HL-60 (cell line): ENCODE measurements at regions not wholly inside any gene's neighbourhood (a gene's known extent, or its start where the extent isn't known, plus 50 kb on each side); places are given as distances from the start of the nearest gene placed in this dataset.

Experiments used
- DNase-seq, 2 experiments: peaks; one replicate each; pipeline ENCODE4 v3.0.0-alpha.2; 2010 to 2020; ENCODE audit warnings: low read depth in 1 of 2, low spot score in 1 of 2
- H3K27ac ChIP-seq: fragments of 250-450 bp; sonication (Bioruptor Pico); replicated peaks from 2 replicates; pipeline ENCODE4 v1.5.1; 2020; ENCODE audit warnings: mild to moderate bottlenecking, moderate library complexity
- H3K27me3 ChIP-seq: fragments of 250-450 bp; sonication (Bioruptor Pico); 2 replicates; pipeline ENCODE4 v1.5.1; 2021; ENCODE audit warnings: mild to moderate bottlenecking, moderate library complexity; ENCODE audit not compliant: insufficient read depth, poor library complexity, severe bottlenecking
- H3K4me3 ChIP-seq: replicated peaks from 2 replicates; pipeline ENCODE4 v1.5.1; 2011; ENCODE audit warnings: mild to moderate bottlenecking, control low read depth, low read length; ENCODE audit not compliant: insufficient read depth
- CTCF ChIP-seq: IDR thresholded peaks from one replicate; pipeline ENCODE4 v1.5.1; 2011; ENCODE audit warnings: low read length, control low read depth, inconsistent platforms; ENCODE audit not compliant: insufficient read depth
- GABPA ChIP-seq: IDR thresholded peaks from 2 replicates; pipeline ENCODE4 v1.6.1; 2012; ENCODE audit warnings: low read depth
- POLR2AphosphoS5 ChIP-seq: IDR thresholded peaks from 2 replicates; pipeline ENCODE4 v1.6.1; 2012; ENCODE audit warnings: low read depth
- REST ChIP-seq: IDR thresholded peaks from 2 replicates; pipeline ENCODE4 v1.6.1; 2012; ENCODE audit warnings: low read depth; ENCODE audit not compliant: insufficient replicate concordance
- SPI1 ChIP-seq: IDR thresholded peaks from 2 replicates; pipeline ENCODE4 v1.6.1; 2012; ENCODE audit warnings: low read depth, mild to moderate bottlenecking, borderline replicate concordance

GRCh38 chr2:198324071-198324470 lies 519.7 kb downstream of the PLCL1 start:
- no peak for DNase-seq
- Histone ChIP-seq H3K4me3 (no peak overlapping the region), H3K27me3 (peaks cover 5% of the 10 kb centered on the region), H3K27ac (no peak overlapping the region)
- TF ChIP-seq GABPA (no peak), REST (no peak), SPI1 (no peak), POLR2AphosphoS5 (no peak), CTCF (no peak)

GRCh38 chr2:198322275-198322674 lies 517.9 kb downstream of the PLCL1 start:
- peak in 1 of 2 experiments; percentile 5 for DNase-seq
- TF ChIP-seq SPI1 (no peak), CTCF (no peak), GABPA (no peak), POLR2AphosphoS5 (no peak), REST (no peak)
- peaks cover 11% of the 10 kb centered on the region for H3K27me3 ChIP-seq
- H3K27ac ChIP-seq: no peak overlapping the region
- no peak overlapping the region for H3K4me3 ChIP-seq

GRCh38 chr2:198321522-198322088 lies 517.2 kb downstream of the PLCL1 start:
- Histone ChIP-seq H3K27me3 (peaks cover 11% of the 10 kb centered on the region), H3K27ac (no peak overlapping the region), H3K4me3 (no peak overlapping the region)
- TF ChIP-seq GABPA: no peak
- no peak for TF ChIP-seq POLR2AphosphoS5
- TF ChIP-seq REST: no peak
- TF ChIP-seq CTCF: no peak
- no peak for TF ChIP-seq SPI1
- DNase-seq: no peak
